HepG2 (cell line): ENCODE measurements at regions not wholly inside any gene's neighbourhood (a gene's known extent, or its start where the extent isn't known, plus 50 kb on each side); places are given as distances from the start of the nearest gene placed in this dataset.

ENCODE experiments used
- ARID5B ChIP-seq: IDR thresholded peaks from 2 replicates; pipeline ENCODE4 v1.4.0; 2020; ENCODE audit warnings: mild to moderate bottlenecking, missing genetic modification reagents
- BRCA1 ChIP-seq: sonication (generic); formaldehyde crosslinking; IDR thresholded peaks from 2 replicates; pipeline ENCODE4 v1.4.0; 2020; ENCODE audit warnings: missing genetic modification reagents
- FOXA1 ChIP-seq, 2 experiments: fragments of 450-650 bp in 1 of 2; sonication (generic) in 1 of 2; formaldehyde crosslinking in 1 of 2; IDR thresholded peaks; 2 replicates each; pipeline versions ENCODE4 v1.4.0 to v1.6.1; 2016 to 2020; ENCODE audit warnings: missing genetic modification reagents in 1 of 2
- ISL2 ChIP-seq: sonication (generic); formaldehyde crosslinking; IDR thresholded peaks from 2 replicates; pipeline ENCODE4 v1.5.0; 2020; ENCODE audit warnings: missing genetic modification reagents
- MEIS2 ChIP-seq: sonication (generic); formaldehyde crosslinking; IDR thresholded peaks from 2 replicates; pipeline ENCODE4 v1.9.0; 2021; ENCODE audit warnings: mild to moderate bottlenecking, missing genetic modification reagents
- POGZ ChIP-seq: sonication (generic); formaldehyde crosslinking; IDR thresholded peaks from 2 replicates; pipeline ENCODE4 v1.4.0; 2020; ENCODE audit warnings: mild to moderate bottlenecking, missing genetic modification reagents
- RXRB ChIP-seq: IDR thresholded peaks from 2 replicates; pipeline ENCODE4 v1.6.1; 2016; ENCODE audit warnings: borderline replicate concordance, missing genetic modification reagents, missing compliant biosample characterization
- SOX13 ChIP-seq, 3 experiments: fragments of 450-650 bp in 1 of 3; sonication (generic) in 1 of 3; formaldehyde crosslinking in 1 of 3; IDR thresholded peaks in 2 of 3; conservative IDR thresholded peaks in 1 of 3; 2 replicates each; pipeline versions ENCODE4 v1.5.0 to v1.6.1; 2016 to 2020; ENCODE audit warnings: antibody characterized with exemption in 1 of 3, mild to moderate bottlenecking in 1 of 3, missing compliant biosample characterization in 1 of 3, missing genetic modification reagents in 1 of 3, moderate library complexity in 1 of 3
- ZBTB33 ChIP-seq: sonication (generic); formaldehyde crosslinking; IDR thresholded peaks from 2 replicates; pipeline ENCODE4 v1.4.0; 2020; ENCODE audit warnings: missing genetic modification reagents
- ZFP41 ChIP-seq: sonication (generic); formaldehyde crosslinking; IDR thresholded peaks from 2 replicates; pipeline ENCODE4 v1.4.0; 2020; ENCODE audit warnings: mild to moderate bottlenecking, missing genetic modification reagents, borderline replicate concordance
- ZMYM3 ChIP-seq: sonication (generic); formaldehyde crosslinking; IDR thresholded peaks from 2 replicates; pipeline ENCODE4 v1.5.1; 2020; ENCODE audit warnings: mild to moderate bottlenecking, missing genetic modification reagents
- ZMYM4 ChIP-seq: sonication (generic); formaldehyde crosslinking; IDR thresholded peaks from 2 replicates; pipeline ENCODE4 v1.8.1; 2023; ENCODE audit warnings: mild to moderate bottlenecking, missing genetic modification reagents
- ZNF12 ChIP-seq: sonication (generic); formaldehyde crosslinking; IDR thresholded peaks from 2 replicates; pipeline ENCODE4 v1.5.0; 2020; ENCODE audit warnings: missing genetic modification reagents
- ZNF644 ChIP-seq: IDR thresholded peaks from 2 replicates; pipeline ENCODE4 v1.6.1; 2016; ENCODE audit warnings: low read depth
- ZNF672 ChIP-seq: sonication (generic); formaldehyde crosslinking; IDR thresholded peaks from 2 replicates; pipeline ENCODE4 v1.8.1; 2022; ENCODE audit warnings: missing genetic modification reagents
- TF ChIP-seq, protein P1 (sequence below): sonication (generic); formaldehyde crosslinking; conservative IDR thresholded peaks from 2 replicates; pipeline ENCODE4 v1.4.0; 2020; ENCODE audit warnings: mild to moderate bottlenecking, missing genetic modification reagents, moderate library complexity

DNA sequence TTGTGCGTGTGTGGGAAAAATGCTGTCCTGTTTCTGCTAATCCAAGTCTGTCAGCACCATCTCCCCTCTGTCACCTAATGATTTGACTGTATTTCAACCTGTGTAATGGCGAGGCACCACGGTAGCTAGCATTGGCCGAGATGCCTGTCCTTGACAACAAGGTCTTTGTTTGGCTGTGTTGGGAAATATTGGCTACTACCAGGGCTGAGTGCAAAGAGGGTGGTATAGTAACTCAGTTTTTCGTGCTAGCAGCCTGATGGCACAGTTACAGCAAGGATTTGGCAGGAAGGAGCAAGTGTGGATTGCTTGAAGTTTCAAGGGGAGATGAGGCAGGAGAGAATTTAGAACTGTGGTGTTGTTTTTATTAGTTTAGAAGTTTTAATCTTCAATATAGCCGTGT lies 440.3 kb upstream of the RGS6 start (continued):
- TF ChIP-seq, protein P1, sequence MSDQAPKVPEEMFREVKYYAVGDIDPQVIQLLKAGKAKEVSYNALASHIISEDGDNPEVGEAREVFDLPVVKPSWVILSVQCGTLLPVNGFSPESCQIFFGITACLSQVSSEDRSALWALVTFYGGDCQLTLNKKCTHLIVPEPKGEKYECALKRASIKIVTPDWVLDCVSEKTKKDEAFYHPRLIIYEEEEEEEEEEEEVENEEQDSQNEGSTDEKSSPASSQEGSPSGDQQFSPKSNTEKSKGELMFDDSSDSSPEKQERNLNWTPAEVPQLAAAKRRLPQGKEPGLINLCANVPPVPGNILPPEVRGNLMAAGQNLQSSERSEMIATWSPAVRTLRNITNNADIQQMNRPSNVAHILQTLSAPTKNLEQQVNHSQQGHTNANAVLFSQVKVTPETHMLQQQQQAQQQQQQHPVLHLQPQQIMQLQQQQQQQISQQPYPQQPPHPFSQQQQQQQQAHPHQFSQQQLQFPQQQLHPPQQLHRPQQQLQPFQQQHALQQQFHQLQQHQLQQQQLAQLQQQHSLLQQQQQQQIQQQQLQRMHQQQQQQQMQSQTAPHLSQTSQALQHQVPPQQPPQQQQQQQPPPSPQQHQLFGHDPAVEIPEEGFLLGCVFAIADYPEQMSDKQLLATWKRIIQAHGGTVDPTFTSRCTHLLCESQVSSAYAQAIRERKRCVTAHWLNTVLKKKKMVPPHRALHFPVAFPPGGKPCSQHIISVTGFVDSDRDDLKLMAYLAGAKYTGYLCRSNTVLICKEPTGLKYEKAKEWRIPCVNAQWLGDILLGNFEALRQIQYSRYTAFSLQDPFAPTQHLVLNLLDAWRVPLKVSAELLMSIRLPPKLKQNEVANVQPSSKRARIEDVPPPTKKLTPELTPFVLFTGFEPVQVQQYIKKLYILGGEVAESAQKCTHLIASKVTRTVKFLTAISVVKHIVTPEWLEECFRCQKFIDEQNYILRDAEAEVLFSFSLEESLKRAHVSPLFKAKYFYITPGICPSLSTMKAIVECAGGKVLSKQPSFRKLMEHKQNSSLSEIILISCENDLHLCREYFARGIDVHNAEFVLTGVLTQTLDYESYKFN (CRISPR knock-in tag) = 0 out of 2 replicates have a peak, but pooled peaks have one; percentile 13
- TF ChIP-seq RXRB (CRISPR knock-in tag) (0 out of 2 replicates have a peak, but pooled peaks have one; percentile 18), ZMYM4 (peak; percentile 69; the same call in 1 of the 2 replicates), ZNF644 (CRISPR knock-in tag) (peak; percentile 94), FOXA1 (IDR thresholded peaks at IDR 0.05) (no peak), FOXA1 (CRISPR knock-in tag; IDR thresholded peaks at IDR 0.05) (peak; percentile 45; the same call in 1 of the 2 replicates), ISL2 (CRISPR knock-in tag) (no peak), SOX13 (IDR thresholded peaks at IDR 0.05) (no peak), SOX13 (CRISPR knock-in tag; conservative IDR thresholded peaks at IDR 0.05 in 1 of 2, IDR thresholded peaks at IDR 0.05 in 1 of 2) (peak in 1 of 2 experiments; percentile 47; a peak in 1 of 4 replicates), MEIS2 (CRISPR knock-in tag) (no peak), POGZ (CRISPR knock-in tag) (peak; percentile 69), BRCA1 (CRISPR knock-in tag) (no peak), ARID5B (peak; percentile 32; the same call in 1 of the 2 replicates), ZFP41 (no peak), ZNF672 (no peak), ZBTB33 (0 out of 2 replicates have a peak, but pooled peaks have one; percentile 13), ZNF12 (CRISPR knock-in tag) (peak; percentile 99), ZMYM3 (CRISPR knock-in tag) (0 out of 2 replicates have a peak, but pooled peaks have one; percentile 66)
